ENCODE measurements at regions not wholly inside any gene's neighbourhood (a gene's known extent, or its start where the extent isn't known, plus 50 kb on each side); places are given as distances from the start of the nearest gene placed in this dataset.

GRCh38 chr9:119810645-119811429 lies 441.6 kb upstream of the BRINP1 start:
- peak; percentile 45 for DNase-seq

DNA sequence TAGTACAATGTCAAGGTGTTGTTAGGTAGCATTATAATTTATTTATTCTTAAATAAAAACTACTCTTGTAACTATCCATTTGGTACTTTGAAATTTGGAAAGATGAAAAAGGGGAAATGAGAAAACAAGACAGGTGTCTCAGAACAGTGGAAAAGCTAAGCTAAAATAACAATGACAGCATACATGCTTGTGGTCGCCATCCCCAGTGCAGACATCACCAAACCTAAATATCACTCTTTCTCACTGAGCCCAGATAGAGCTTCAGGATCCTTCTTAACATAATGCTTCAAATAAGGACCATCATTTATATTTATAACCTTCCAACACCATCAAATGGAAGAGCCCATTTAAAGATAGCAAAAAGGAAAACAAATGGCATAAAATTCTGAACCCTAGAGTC lies 434.4 kb upstream of the BRINP1 start:
- no peak for DNase-seq

- no peak for DNase-seq
These were observed 433.4 kb upstream of the BRINP1 start for GRCh38 chr9:119802621-119803020.

- no peak for DNase-seq
These were observed 432.9 kb upstream of the BRINP1 start for GRCh38 chr9:119802133-119802532.

GRCh38 chr9:119801311-119801710 lies 432.1 kb upstream of the BRINP1 start:
- DNase-seq = no peak

DNA sequence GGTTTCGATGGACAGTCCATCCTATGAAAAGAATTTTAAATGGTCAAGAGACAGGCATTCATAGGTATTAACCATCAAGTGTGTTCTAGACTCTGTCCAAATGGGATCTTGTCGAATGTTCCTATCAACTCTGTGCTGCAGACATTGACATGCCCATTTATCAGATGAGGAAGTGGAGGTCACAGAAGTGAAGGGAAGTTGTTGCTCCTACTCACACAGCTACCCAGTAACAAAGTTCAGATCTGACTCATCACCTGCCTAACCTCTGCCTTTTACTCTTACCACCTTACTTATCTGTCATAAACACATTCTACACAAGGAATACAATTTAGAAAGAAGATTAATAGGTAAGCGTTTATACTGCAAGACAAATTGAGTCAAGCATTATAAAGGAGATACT lies 426.2 kb upstream of the BRINP1 start:
- no peak for DNase-seq

GRCh38 chr9:119794836-119795235 lies 425.6 kb upstream of the BRINP1 start:
- no peak for DNase-seq

- no peak for DNase-seq
These were observed 424.0 kb upstream of the BRINP1 start for GRCh38 chr9:119793218-119793617.

DNA sequence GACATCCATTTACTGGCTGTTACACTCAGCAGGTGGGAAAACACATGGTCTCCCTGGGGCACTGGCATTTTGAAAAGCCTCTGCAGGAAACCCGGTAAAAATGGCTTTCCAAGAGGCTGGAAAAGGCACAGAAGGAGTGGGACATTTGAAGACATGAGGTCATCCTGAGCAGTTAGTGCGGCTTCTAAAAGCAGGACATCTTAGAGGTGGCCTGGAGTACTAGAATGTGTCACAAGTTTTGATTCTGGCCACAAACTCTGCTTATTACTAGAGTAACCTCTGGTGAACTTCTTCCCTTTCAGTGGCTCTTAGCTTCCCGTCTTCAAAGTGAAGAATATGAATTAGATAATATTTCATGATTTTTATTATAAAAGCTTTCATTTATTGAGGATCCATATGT lies 423.0 kb upstream of the BRINP1 start:
- no peak for DNase-seq

- no peak for DNase-seq
These were observed 420.8 kb upstream of the BRINP1 start for GRCh38 chr9:119789987-119790386.

GRCh38 chr9:119788921-119789320 lies 419.7 kb upstream of the BRINP1 start:
- DNase-seq = no peak

DNA sequence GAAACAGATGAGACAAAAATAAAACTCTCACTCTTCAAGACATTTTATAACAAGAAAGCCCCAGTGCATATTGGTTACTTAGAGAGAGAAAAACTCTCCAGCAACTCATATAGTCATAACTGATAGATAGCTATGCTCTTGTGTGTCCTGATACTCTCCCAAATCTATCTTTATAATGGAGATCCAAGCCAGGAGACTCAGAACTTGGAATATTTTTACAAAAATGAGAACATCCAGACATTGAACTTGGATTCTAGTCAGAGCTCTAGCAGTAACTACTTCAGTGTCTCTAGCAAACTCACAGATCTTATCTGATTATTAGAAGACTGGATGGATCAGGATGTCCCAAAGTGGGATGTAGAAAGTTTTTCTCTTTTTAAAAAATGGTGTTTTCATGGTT lies 412.7 kb upstream of the BRINP1 start:
- DNase-seq = no peak

DNA sequence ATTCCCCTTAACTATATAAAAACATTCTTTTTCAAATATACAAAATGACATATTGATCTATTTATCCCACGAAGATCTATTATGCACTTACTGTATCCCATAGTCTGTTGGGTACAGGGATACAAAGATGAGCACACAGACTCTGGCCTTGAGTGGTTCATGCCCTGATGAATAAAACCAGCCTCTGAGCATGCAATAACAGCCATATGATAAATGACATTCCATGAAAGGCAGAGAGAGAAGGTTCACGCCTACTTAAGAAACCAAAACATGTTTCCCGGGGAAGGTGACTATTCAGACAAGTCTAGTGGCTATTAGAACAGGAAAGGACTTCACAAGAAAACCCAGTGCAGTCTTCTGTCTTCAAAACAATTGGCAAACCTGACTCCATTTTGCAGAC lies 406.2 kb upstream of the BRINP1 start:
- DNase-seq = no peak

DNA sequence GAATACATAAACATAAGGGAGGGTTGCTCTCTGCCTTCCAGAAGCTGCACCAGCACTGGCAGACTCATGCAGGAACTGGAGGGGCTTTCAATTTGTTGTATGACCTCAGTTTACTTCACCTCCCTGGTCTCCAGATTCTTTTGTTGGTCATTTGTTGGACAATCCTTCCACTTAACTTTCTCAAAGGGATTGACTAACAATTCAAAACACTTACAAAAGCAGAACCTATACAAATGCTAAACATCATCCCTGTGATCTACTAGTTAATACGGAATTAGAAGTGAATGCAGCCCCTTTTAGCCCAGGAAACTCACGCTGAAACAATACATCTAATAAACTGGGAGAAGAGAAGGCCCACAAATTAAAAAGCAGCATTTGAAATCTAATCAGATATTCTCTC lies 404.6 kb upstream of the BRINP1 start:
- no peak for DNase-seq

GRCh38 chr9:119771341-119771740 lies 402.1 kb upstream of the BRINP1 start:
- DNase-seq = no peak

DNA sequence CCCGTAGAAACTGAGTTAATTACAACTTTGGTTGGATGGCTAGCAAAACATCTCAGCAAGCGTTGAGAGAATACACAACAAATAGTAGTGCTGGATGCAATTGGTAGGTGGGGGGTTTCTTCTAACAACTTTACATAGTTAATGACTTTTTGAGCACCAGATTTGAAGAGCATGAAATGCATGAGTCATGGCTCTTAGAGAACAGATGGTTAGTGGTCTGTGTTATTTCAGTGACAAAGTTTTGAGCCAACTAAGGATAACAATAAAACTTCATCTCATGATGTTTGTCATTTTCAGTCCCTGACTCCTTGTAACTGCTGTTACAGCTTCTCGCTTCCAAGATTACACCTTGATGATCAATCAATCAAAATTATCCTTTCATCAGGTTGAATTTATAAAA lies 399.0 kb upstream of the BRINP1 start:
- no peak for DNase-seq

DNA sequence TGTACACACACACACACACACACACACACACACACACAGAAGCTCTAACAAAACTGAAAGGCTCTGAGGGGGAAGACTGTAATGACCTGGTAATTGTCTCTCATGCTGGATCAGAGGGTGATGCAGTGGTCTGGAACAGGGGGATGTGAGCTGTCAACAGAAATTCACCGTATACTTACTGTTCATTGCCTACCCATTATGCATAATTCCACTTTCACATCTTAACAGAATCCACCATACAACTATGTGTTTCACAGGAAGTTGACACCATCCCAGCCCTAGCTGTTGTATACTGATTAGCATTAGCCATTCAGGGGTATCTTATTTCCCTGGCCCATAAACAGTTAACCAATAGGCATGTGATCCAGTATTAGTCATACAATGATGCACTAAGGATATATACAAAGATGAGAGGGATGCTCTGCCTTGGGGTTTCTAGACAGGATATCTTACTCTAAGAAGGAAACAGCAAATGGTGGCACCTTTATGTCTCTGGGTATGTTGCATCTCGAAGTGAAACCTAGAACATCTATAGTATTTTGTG lies 396.5 kb upstream of the BRINP1 start:
- DNase-seq = no peak

GRCh38 chr9:119763260-119763659 lies 394.0 kb upstream of the BRINP1 start:
- no peak for DNase-seq

GRCh38 chr9:119761812-119762211 lies 392.6 kb upstream of the BRINP1 start:
- no peak for DNase-seq

DNA sequence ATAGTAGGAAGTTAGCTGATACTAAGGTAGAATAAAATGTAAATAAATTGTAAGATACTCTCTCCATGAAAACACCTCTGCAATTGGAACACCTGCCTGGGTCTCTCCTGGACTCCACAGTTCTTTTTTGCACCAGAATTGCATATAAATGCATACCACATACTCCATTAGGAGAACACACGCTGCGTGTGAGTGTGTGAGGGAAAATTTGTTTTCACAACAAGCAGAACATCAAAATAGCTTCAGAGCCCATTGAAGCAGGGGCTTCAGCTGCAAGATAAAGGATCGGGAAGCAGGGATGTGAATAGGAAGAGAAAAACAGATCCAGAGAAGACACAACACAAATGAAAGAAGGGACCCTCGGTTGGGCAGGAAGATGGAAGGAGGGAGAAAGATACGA lies 389.8 kb upstream of the BRINP1 start:
- DNase-seq = no peak

DNA sequence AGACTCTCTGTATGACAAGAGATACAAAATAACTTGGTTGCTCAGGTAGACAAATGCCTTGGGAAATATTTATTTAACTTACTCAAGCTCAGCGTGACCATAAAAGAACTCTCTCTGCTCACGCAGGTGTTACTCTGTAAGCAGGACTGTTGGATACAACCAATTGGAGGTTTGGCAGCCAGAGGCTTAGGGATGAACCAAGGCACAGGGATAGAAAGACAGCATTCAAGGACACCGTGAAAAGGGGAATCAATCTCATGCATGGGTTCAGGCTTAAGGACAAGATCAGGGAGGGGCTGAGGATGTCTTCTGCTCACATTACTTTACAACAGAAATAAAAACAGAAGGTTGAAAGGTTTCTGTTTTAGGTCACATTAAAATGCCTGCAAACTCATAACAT lies 389.0 kb upstream of the BRINP1 start:
- DNase-seq = no peak

DNA sequence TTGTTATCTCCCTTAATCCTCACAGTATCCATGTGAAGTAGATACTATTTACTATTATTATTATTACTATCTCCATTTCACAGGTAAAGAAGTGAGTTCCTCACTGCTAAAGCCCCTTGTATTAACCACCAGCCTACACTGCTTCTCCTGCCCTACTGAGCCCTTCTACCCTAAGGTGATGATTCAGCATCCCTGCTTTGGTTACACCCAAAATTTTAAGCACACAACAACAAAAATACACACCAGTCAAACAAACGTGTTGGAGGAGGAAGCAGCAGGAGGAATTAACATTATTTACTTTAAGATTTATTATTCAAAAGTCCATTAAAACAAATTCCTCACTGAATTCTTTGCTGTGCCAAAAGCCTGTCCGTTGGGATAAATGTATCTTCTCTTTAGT lies 370.2 kb upstream of the BRINP1 start:
- no peak for DNase-seq

DNA sequence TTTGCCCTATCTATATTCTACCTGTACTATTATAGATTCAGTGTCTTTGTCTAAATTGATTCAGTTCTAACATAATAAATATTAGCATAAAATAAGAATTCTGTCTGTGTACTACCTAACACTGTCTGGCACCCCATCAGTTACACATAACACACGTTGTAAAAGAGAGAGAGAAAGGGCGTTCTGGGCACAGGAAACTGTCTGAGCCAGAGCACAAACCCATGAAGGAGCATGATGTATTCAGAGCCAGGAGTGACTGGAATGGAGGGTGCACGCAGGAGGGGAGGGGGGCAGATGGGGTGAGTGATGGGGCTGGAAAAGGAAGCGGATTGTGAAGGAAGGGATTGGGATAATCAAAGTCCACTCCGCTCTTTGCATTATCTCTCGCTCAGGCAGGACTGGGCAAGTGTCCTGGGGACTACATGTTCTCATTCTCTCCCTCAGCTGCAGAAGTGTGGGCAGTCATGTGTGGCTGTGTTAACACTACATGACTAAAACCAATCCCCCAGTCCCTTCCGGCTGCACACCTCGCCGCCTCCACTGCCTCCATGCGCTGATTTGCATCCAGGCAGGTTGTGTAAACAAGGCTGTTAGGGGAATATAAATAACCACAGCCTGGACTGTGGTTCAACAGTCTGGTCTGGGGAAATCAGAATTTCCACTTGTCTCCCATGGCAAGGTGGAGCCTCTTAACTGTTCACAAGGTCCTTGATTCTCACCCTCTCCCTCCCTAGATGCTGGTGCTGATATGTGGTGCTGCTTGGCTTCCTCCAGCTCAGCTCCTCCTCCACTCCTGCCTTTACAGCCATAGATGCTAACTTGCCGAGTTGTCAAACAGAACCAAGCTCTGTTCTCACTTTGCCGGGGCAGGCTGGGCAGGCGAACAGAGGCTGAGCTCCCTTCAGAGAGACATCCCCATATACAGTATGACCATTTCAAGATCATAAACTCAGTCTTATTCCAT lies 367.5 kb upstream of the BRINP1 start:
- DNase-seq = no peak

- DNase-seq = no peak
These were observed 358.8 kb upstream of the BRINP1 start for GRCh38 chr9:119727988-119728387.

All from EL (cell line).